COLO829 (cell line): ENCODE measurements at regions not wholly inside any gene's neighbourhood (a gene's known extent, or its start where the extent isn't known, plus 50 kb on each side); places are given as distances from the start of the nearest gene placed in this dataset.

Experiments used
- DNase-seq: peaks from one replicate; pipeline ENCODE4 v3.0.0; 2012; ENCODE audit warnings: low spot score

- DNase-seq, result no peak
These were observed 292.7 kb downstream of the IRX1 start for GRCh38 chr5:3888310-3888709.

GRCh38 chr5:3889412-3890142, 293.9 kb downstream of the IRX1 start:
- no peak for DNase-seq

GRCh38 chr5:3891113-3891512, 295.5 kb downstream of the IRX1 start:
- no peak for DNase-seq

- DNase-seq, result no peak
These were observed 297.9 kb downstream of the IRX1 start for GRCh38 chr5:3893527-3893926.

- DNase-seq, result no peak
These were observed 298.3 kb downstream of the IRX1 start for GRCh38 chr5:3893975-3894374.

GRCh38 chr5:3896098-3896497, 300.5 kb downstream of the IRX1 start:
- DNase-seq, result no peak

- no peak for DNase-seq
These were observed 303.5 kb downstream of the IRX1 start for GRCh38 chr5:3899093-3899492.

GRCh38 chr5:3904584-3904983, 309.0 kb downstream of the IRX1 start:
- no peak for DNase-seq

- no peak for DNase-seq
These were observed 309.4 kb downstream of the IRX1 start for GRCh38 chr5:3905031-3905430.

- DNase-seq, result no peak
These were observed 309.9 kb downstream of the IRX1 start for GRCh38 chr5:3905521-3905920.

- DNase-seq, result no peak
These were observed 315.5 kb downstream of the IRX1 start for GRCh38 chr5:3911111-3911510.

- no peak for DNase-seq
These were observed 316.1 kb downstream of the IRX1 start for GRCh38 chr5:3911773-3912172.

GRCh38 chr5:3912790-3913189, 317.2 kb downstream of the IRX1 start:
- no peak for DNase-seq

GRCh38 chr5:3913279-3913678, 317.6 kb downstream of the IRX1 start:
- no peak for DNase-seq

GRCh38 chr5:3925022-3925421, 329.4 kb downstream of the IRX1 start:
- DNase-seq, result no peak

GRCh38 chr5:3925935-3926334, 330.3 kb downstream of the IRX1 start:
- no peak for DNase-seq

GRCh38 chr5:3929799-3930198, 334.2 kb downstream of the IRX1 start:
- DNase-seq, result no peak

GRCh38 chr5:3931976-3932375, 336.3 kb downstream of the IRX1 start:
- no peak for DNase-seq

GRCh38 chr5:3933536-3933935, 337.9 kb downstream of the IRX1 start:
- no peak for DNase-seq

- no peak for DNase-seq
These were observed 338.3 kb downstream of the IRX1 start for GRCh38 chr5:3933966-3934365.

GRCh38 chr5:3943859-3944258, 348.2 kb downstream of the IRX1 start:
- no peak for DNase-seq

GRCh38 chr5:3944930-3945329, 349.3 kb downstream of the IRX1 start:
- DNase-seq, result no peak

- DNase-seq, result no peak
These were observed 353.2 kb downstream of the IRX1 start for GRCh38 chr5:3948838-3949237.

GRCh38 chr5:3954199-3954598, 358.6 kb downstream of the IRX1 start:
- DNase-seq, result no peak

- no peak for DNase-seq
These were observed 359.0 kb downstream of the IRX1 start for GRCh38 chr5:3954633-3955032.
